Testis (tissue), 2 donors: ENCODE measurements at regions not wholly inside any gene's neighbourhood (a gene's known extent, or its start where the extent isn't known, plus 50 kb on each side); places are given as distances from the start of the nearest gene placed in this dataset.

ENCODE experiments used
- POLR2A ChIP-seq: fragments of 450-650 bp; IDR thresholded peaks from one replicate; pipeline ENCODE4 v1.6.1; 2017; ENCODE audit warnings: antibody characterized with exemption, mild to moderate bottlenecking, moderate library complexity
- TF ChIP-seq, protein P1 (sequence below), 3 experiments: fragments of 450-650 bp in 2 of 3; fragments of 200-600 bp in 1 of 3; sonication (generic) in 1 of 3; IDR thresholded peaks; one replicate each; pipeline ENCODE4 v1.5.1; 2016 to 2019; ENCODE audit warnings: antibody characterized with exemption in 3 of 3, mild to moderate bottlenecking in 2 of 3, moderate library complexity in 1 of 3

DNA sequence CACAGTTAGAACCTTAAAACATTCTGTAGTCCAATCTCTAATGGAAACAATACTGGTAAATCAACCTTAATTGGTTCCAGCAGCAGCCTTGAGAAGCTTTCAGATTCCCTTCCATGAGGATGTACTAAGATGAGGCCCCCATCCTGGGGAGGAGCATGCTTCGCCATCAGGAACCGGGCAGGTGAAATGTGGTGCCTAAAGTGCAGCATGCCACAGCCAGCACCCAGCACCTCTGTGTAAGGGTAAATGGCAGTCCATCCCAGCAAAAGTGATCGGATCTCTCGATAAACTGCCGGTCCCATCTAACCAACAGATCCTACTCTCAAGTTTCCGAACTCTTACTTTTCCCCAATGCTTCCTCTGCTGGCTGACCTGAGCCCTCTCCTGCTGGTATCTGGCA, 166.3 kb upstream of the PDE10A start:
- TF ChIP-seq, protein P1, sequence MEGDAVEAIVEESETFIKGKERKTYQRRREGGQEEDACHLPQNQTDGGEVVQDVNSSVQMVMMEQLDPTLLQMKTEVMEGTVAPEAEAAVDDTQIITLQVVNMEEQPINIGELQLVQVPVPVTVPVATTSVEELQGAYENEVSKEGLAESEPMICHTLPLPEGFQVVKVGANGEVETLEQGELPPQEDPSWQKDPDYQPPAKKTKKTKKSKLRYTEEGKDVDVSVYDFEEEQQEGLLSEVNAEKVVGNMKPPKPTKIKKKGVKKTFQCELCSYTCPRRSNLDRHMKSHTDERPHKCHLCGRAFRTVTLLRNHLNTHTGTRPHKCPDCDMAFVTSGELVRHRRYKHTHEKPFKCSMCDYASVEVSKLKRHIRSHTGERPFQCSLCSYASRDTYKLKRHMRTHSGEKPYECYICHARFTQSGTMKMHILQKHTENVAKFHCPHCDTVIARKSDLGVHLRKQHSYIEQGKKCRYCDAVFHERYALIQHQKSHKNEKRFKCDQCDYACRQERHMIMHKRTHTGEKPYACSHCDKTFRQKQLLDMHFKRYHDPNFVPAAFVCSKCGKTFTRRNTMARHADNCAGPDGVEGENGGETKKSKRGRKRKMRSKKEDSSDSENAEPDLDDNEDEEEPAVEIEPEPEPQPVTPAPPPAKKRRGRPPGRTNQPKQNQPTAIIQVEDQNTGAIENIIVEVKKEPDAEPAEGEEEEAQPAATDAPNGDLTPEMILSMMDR (IDR thresholded peaks at IDR 0.05): no peak
- no peak for TF ChIP-seq POLR2A
